ENCODE measurements at regions not wholly inside any gene's neighbourhood (a gene's known extent, or its start where the extent isn't known, plus 50 kb on each side); places are given as distances from the start of the nearest gene placed in this dataset.
"Not testable (repeated sequence)": the region's sequence is repeated elsewhere in the genome, so short reads cannot be mapped to it uniquely, and the experiment has no call there.

DNA sequence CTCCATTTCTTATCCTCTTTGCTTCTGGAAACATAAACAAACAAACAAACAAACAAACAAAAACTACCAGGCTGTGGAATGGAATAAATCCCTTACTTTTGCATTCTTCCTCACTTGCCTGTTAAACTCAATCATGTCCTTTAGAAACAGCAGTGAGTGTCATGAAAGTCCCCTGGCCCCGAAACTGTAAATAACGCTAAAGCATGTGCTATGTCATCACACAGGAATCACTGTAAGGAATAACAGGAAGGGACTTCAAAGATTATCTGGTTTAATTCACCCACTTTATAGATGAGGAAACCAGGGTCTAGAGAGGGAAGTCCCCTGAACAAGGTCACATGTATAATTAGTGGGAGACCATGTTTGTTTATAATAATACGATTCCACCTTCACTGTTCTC is 159.4 kb upstream of the MEOX2 start:
- DNase-seq = no peak

DNA sequence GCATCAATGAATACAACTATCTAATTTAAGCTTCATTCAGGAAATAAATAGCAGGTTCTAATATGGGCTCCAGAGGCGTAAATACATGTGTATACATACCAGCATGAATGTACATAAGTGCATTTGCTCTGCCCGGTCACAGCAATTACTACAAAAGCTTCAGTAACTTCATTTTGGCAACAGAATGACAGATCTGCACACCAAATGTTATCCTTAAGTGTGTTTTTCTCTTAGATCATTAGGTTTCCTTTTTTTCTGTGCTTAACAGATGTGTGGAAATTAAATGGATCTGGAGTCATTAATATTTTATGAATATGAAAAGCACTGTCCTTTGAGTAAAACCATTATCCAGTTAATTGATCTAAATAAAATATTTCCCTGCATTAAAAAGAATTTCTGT is 159.0 kb upstream of the MEOX2 start:
- no peak for DNase-seq

DNA sequence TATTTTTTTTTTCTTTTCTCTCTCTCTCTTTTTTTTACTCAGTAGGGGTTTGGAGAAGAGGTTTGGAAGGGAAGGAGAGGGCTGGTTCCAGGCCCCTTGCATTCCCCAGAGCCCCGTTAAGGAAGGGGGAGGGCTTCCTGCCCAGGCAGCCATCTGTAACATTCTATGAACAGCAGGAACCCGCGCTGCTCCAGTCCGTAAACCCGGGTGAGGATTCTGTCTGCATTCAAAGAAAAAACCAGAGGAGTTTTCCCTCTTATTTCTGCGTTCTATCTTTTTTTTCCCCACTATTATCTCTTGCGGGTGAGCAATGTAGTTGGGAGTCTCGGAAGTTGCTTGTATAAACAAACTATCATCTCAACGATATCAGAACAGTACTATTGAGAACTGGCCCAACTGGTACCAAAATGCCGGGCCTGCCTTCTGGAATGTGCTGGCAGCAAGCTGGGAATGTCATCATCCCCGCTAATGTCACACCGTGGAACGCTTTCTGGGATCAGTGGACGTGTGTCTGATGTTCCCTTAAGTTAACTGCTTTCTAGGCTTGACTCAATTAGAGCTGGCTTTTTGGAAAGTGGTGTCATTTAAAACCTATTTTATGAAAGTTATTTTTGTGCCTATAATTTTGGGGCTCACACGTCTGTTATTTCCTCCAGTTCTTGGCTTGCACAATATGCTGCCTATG is 153.1 kb upstream of the MEOX2 start:
- DNase-seq = no peak

DNA sequence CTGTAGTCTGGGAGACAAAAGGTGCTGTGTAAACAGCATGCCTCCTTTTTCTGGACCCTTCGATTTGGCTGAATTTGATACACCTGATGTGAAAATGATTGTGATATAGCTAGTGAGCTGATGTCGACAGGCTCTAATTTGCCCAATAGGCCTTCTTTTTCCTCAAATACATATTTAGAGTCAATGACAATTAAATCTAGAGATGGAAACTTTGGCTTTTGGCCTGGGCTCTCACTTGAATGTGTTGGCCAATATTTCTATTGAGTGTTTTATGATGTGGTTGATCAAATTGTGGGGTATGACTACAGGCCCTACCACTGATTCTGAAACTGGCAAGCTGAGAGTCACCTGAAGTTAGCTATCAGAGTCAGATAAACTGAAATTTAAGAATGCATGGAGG is 151.8 kb upstream of the MEOX2 start:
- no peak for DNase-seq

DNA sequence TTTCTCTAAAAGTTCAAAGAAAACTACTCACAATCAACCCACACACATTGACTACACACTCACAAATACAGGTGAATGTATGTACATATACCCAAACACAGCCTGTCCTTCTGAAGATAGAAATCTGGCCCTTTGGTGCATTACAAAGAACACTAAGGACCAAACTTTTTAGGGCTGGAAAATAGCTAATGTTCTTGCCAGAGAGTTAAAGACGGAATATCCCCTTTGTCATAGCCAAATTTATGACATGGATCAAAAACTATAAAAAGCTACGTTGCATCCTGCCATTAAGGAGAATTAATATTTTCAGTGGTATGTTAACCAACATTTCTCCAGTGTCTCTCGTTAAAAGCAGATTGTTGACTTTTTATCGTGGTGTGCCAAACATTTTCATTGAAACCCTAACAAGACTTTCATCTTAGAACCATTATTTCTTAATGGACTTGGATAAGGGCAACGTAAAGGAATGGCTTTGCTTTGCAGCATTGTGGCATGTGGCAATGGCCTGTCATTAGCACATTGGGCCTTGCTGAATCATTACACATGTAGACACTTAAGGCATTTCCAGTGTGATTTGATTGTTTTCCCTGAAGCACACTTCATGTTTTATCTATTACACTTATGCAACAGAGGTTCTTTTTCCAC is 150.9 kb upstream of the MEOX2 start:
- no peak for DNase-seq

DNA sequence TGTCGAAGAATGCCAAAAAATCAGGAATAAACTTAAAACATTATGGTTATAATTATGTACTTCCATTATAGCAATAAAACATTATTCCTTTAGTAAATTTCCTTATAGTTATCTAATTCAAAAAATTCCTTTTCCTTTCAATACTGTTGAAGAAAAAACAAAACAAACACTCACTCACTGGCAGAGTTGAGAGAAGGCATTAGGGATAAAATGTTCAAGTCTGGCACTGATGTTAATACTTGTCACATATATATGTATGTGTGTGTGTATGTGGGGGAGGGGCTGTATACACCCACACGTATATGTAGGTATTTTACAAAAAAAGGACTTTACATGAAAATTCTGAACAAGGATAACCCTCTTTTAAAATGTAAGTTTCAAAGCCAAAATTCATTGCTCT is 150.2 kb upstream of the MEOX2 start:
- no peak for DNase-seq

DNA sequence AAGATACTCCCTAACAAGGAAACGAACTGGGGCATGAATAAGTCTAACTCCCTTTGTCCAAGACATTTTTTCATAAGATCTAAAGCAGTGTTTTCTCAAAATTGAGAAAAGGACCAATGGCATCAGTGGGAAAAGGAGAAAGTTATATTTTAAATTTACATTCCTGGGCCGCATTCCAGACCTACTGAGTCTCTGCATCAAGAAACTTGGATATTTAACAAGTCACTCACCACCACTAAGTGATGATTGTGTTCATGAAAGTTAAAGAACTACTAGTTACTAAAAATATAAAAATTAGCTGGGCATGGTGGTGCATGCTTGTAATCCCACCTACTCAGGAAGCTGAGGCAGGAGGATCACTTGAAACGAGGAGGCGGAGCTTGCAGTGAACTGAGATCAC is 149.6 kb upstream of the MEOX2 start:
- DNase-seq = no peak

DNA sequence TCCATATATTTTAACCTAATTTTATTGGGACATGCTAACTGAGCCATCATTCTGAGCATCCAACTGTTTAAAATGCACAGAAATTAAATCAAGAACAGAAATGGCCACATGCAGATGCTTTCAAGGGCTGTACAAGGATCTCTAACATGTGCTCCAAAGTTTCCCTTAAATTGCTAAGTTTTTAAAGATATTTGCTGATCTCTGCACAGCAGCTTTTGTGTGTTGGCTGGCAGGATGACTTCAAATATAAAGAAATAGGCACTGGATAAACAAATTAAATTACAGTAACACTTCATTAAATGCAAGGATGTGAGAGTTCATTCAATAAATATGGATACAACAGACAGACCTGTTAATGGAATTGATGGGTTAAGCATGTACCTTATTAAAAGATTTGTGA is 148.0 kb upstream of the MEOX2 start:
- no peak for DNase-seq

DNA sequence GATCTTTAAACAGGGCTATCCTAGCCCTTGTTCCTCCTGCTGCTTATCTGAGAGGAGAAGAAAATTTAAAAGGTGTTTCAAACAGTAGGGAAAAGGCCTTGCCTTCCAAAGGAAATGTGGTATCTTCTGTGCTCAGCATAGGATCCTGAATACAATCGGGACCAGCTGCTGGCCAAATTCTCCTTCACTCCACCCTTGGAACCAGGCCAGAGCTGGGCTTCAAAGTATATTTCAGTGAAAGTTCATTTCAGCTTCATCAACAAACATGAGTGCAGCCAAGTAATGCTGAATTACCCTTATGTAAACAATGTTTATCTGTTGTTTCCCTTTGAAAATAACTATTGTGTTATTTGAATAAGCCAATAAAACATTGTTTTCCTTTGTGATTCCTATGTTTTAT is 146.5 kb upstream of the MEOX2 start:
- no peak for DNase-seq

DNA sequence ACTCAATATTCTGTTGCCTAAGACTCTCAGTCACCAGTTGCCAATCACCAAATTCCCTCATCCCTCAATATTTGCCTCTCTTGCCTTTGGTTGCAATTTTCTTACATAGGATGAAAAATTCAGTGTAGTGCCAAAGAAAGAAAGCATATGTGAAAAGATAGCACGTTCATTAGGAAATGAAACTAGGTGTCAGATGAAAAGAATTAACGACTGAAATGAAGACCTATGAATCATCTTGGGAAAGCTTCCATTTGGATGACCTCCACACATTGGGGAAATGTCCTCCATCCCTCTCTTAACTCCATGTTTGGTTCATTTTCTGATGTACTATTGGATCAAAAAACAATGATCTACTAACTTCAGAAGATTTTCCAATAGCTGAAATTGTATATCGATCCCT is 145.1 kb upstream of the MEOX2 start:
- no peak for DNase-seq

DNA sequence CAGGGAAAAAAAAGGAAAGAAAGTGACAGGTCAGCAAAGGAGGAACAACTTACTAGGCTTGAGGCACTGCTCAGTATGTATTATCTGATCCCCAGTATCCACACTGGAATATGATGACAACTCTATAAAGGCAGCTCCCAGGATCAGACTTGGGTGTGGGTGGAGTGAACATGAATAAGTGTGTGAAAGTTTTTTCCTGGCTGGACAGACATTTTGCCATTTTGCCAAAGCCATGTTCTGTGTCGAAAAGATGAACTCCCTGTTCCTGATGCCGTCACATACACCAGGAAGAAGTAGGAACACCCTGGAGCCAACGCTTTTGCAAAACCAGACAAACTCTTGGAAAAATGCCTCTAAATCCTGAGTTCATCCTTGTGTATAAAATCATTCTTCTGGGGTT is 143.2 kb upstream of the MEOX2 start:
- no peak for DNase-seq

DNA sequence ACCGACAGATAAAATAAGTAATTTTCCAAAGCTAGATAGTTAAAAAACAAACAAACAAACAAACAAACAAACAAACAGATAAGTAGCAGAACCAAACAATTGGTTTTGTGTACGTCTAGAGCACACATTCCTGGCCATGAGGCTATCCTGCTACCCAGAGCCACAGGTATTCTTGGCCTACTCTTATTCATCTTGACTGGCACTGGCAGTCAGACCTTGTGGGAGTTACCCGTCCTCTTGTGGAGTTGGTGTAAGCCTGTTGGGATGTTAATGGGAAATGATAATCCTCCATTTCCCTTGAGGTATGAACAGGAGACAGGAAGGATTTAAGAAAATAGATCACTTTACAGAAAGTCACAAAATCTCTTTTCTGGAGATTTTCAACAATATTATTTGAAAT is 142.4 kb upstream of the MEOX2 start:
- DNase-seq = no peak

DNA sequence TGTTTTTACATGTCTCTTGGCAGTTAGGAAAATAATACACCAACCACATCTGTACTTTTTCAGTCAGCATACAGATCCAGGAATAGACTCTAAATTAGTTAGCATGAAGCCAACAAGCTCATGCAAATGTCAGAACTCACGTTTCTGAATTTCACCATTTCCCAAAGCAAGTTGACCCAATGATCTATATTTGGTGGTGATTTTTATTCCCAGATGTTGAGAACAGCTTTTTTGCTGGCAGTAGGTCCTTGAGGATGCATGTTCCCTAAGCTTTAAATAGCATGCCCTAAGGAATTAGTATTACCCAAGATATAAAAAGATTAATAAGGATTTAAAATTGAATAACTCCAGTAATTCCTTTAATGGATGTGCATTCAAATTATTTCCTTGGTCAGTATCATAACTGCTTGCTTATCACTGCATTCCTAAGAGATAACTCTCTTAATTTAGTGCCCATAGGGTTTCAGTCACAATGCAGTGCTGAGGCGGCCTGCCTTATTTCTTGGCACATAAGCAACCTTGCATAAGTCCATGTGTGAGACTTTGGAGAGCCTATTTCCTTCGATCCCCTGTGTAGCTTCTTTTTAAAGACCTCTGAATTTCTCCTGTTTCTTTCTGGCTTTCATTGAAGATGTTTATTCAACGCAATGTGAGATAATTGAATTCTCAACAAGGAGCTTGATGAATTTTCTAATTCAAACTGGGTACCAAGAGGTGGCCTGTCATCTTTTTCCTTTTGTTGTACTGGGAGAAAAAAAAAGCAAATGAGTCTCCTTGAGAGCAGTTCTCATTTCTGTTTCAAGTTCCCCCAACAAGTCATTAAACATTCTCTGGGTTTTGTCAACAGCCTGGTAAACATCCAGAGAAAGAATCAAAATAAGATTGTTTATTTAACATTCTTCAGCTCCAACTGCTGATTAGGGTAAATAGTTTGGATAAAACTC is 135.3 kb upstream of the MEOX2 start:
- DNase-seq = no peak

DNA sequence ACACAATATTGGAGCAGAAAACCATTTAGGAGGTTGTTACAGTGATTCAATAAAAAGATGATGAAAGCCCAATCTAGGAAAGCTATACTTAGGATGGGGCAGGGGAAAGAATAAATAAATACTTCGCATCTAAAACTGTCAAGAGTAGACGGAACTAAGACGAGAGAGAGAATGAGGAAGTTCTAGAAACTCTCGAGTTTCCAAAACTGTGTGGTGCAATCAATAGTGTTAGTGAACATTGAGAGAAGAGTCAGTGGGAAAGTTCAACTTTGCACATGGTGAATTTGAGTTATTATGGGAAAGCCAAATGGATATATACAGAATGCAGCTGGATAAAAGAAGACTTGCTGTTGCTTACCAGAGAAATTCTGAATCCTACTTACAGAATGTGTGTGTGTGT is 133.8 kb upstream of the MEOX2 start:
- no peak for DNase-seq

DNA sequence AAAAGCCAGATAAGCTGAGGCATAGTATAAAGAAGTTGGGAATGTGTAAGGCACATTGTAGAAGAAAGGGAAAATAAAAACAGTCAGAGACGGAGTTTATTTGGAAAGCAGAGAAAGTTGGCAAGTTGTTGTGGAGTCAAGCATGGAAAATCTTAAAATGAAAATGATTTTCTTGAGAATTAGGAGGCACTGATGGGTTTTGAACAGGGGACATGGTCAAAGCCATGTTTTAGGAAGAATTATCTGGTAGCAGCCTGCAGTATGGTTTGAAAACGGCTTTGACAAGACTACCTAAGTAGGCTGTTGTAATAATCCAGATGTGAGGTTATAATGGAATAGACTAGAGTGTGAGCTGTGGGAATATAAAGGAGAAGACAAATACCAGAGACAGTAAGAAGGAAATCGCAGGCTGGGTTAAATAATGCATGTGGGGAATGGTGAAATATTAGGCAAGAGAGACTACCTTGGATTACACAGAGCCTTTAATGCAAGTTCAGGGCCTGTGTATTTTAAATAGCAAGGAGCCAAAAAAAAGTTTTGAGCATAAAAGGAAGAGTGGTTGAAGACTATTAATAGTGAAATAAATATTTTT is 130.4 kb upstream of the MEOX2 start:
- DNase-seq = no peak

DNA sequence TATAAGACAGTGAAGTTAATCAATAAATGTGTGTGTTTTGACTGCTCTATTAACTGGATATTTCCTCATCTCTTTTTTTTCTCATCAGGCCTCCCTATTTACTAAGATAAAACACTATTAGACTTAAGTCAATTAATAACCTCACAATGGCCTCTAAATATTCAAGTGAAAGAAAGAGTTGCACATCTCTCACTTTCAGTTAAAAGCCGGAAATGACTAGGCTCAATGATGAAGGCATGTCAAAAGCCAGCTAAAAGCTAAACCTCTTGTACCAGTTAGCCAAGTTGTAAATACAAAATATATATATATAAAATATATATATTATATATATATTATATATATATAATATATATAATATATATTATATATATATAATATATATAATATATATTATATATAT is 127.0 kb upstream of the MEOX2 start:
- no peak for DNase-seq

DNA sequence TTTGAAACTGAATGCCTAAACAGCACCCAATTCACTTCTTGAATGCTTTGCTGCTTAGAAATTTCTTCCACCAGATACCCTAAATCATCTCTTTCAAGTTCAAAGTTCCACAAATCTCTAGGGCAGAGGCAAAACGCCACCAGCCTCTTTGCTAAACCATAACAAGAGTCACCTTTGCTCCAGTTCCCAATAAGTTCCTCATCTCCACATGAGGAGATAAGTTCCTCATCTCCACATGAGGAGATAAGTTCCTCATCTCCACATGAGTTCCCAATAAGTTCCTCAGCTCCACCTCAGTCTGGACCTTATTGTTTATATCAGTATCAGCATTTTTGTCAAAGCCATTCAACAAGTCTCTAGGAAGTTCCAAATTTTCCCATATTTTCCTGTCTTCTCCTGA is 123.9 kb upstream of the MEOX2 start:
- DNase-seq = not testable (repeated sequence)

DNA sequence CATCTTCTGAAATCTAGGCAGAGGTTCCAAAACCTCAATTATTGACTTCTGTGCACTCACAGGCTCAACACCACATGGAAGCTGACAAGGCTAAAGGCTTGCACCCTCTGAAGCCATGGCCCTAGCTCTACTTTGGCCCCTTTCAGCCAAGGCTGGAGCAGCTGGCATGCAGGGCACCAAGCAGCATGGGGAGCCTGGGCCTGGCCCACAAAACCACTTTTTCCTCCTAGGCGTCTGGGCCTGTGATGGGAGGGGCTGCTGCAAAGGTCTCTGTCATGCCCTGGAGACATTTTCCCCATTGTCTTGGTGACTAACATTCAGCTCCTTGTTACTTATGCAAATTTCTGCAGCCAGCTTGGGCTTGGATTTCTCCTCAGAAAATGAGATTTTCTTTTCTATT is 123.5 kb upstream of the MEOX2 start:
- not testable (repeated sequence) for DNase-seq

DNA sequence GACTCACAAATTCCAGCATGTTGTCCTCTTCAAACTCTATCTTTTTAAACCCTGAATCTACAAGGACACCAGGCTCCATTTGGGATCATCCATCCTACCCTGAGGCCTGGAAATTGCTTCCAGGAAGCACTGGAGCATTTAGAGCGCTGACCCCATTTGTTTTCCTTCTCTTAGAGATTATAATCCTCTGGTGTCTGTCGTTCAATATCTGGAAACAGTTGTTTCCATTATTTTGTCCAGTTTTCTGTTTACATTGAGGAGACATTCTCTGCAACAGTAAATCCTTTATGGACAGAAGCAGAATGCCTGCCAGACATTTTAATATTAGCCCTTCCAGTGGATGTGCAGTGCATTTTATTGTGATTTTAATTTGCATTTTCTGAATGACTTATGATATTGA is 119.4 kb upstream of the MEOX2 start:
- DNase-seq = no peak

DNA sequence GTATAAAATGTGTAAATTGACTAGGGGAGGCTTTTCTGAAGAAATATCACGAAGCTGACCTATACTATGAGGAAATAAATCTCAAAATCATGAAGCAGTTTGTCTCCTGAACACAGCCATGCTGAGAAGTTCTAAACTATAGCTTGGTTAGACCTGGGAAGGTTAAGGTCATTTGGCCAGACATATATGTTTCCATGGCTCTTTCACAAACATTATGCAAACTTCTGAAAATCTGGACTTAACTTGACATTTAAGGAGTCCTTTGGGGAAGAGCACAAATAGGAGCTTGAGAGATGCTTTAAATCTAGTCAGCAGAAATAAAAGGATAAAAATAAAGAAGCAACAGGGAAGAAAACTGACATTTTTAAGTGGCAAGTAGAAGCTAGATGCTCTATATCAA is 115.9 kb upstream of the MEOX2 start:
- no peak for DNase-seq

DNA sequence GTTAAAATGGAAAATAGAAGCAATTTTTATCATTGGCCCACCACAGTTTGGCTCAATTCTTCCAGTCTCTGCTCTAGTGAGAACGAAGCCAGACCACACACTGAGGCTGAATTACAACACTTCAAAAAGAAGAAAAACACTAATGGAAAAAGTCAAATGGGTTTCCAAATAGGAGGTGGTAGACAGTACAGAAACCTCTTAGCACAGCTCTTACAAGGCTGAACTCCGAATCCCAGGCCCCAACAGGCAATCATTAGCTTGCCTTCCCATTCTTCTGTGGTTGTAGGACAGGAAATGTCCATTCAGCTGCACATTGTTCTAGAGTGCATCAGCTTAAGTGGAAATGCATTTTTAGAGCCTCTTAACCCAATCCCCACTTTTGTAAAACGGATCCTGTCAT is 115.1 kb upstream of the MEOX2 start:
- DNase-seq = no peak

DNA sequence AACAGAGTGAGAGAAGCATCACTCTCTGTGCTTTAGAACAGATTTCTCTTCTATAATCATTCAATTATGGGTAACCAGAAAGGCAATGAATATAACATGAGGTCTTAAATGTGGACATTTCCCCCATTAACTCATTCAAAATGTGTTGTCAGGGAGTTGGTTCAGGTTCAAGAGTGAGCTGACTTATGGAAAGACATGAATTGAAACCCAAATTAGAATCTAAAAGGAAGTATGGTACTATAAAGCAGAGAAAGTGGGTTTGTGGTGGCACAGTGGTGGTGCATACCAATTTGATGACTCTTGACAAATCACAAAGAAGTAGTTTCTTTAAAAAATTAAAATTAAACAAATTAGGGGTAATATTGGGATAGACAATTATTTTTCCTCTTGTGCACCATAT is 114.6 kb upstream of the MEOX2 start:
- no peak for DNase-seq

DNA sequence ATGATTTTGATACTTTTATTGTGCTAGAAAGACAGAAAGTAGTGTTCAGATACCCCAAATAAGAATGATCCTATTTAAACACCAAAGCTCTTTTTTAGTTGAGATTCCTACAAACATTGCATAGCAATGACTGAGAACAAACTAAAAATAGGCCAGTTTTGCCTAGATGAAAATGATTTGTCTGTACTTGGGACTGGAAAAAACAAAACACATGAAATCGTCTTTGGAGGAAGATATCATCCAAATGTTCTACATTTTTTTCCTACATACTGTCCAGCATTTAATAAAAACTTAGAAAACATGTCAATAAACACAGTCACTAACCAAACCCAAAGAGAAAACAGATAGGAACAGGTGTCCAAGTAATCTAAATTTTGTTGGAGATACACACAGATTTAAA is 111.6 kb upstream of the MEOX2 start:
- no peak for DNase-seq

DNA sequence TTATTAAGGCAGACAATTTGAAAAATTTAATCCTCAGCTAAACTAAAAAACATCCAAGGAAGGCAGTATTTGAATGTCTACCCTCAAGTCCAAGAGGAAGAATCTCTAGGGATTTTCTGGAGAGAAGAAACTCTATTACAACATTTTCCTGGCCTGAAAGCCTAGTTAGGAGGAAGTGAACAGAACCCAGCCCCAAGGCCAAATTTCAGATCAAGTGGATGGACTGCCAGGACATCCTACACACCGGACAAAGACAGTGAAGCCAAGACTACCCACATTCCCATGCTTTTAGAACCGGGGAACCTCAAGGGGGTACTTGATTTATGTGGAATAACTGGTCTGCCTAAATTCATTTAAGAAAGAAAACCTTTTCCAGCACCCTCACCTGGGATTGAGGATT is 108.9 kb upstream of the MEOX2 start:
- no peak for DNase-seq

Measured in stimulated activated CD4-positive, alpha-beta T cell treated with anti-CD3 and anti-CD28 coated beads, Interleukin-4, amount 100 ng/mL, for 24 hours (primary cell).